ENCODE measurements at regions not wholly inside any gene's neighbourhood (a gene's known extent, or its start where the extent isn't known, plus 50 kb on each side); places are given as distances from the start of the nearest gene placed in this dataset.
"Not testable (repeated sequence)": the region's sequence is repeated elsewhere in the genome, so short reads cannot be mapped to it uniquely, and the experiment has no call there.

DNA sequence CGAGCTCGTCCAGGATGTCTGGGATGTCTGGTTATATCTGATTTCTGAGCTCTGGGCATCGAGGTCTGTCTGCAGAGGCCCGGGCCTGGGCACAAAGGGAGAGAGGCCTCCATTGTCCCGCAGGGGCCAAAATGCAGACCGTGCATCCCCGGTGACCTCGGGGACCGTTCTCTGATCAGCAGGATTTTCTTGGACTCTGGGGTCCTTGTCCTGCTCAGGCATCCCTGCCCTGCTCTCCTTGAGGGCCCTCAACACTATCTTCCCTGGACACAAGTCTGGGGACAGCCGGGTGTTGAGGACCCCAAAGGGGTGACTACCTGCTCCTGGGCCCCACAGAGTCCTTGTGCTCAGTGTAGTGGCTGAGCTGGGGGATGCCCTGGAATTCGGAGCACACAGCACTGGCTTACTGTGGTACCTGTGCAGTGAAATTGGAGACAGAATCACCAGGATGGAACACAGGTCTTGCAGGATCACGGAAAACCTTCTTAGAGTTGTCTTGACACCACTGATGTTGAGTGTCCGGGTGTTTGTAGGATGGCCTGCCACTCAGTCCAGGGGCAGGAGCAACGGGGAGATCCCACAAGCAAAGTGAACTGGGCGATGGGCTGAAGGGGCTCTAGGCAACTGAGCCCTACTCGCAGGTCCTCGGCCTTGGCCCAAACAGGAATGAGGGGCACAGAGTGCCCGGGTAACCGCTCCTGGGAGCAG lies 1369.2 kb downstream of the CDH12 start:
- DNase-seq (ENCODE audit: low read depth) = not testable (repeated sequence)

DNA sequence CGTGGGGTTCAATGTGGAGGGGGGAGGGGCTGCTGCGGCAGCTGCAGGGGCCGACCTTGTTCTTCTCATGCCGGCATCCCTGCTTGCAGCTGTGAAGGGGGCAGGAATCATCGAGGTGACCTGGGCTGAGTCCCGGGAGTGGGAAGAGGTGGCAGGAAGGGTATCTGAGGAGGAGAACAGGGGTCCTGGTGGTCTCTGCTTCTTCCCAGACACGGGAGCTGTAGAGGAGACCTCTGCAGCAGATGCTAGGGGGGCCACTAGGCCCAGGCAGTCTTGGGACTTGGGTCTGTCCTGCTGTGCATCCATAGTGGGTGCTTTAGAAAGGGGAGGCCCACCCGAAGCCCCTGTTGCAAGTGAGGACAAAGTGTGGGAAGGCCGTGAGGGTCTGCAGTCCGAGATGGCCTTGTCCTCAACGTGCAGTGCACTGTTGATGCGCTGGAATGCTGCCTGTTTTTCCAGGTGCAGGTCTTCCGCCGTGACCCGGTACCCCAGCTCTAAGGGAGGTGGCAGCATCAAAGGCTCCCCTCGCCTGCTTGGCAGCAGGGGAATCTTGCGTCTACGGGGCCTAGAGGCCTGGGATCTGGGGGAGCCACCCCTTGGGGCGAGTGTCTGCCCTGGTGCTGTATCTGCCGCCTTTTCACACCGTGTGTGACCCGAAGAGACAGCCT lies 1370.0 kb downstream of the CDH12 start:
- not testable (repeated sequence) for DNase-seq (ENCODE audit: low read depth)

GRCh38 chr5:21482522-21482921 lies 1370.6 kb downstream of the CDH12 start:
- DNase-seq (ENCODE audit: low read depth) = not testable (repeated sequence)

- not testable (repeated sequence) for DNase-seq (ENCODE audit: low read depth)
Measured at GRCh38 chr5:21481320-21482270, 1371.5 kb downstream of the CDH12 start.

GRCh38 chr5:21480054-21480453 lies 1373.1 kb downstream of the CDH12 start:
- not testable (repeated sequence) for DNase-seq (ENCODE audit: low read depth)

- DNase-seq (ENCODE audit: low read depth) = not testable (repeated sequence)
Measured at GRCh38 chr5:21473981-21474380, 1379.2 kb downstream of the CDH12 start.

DNA sequence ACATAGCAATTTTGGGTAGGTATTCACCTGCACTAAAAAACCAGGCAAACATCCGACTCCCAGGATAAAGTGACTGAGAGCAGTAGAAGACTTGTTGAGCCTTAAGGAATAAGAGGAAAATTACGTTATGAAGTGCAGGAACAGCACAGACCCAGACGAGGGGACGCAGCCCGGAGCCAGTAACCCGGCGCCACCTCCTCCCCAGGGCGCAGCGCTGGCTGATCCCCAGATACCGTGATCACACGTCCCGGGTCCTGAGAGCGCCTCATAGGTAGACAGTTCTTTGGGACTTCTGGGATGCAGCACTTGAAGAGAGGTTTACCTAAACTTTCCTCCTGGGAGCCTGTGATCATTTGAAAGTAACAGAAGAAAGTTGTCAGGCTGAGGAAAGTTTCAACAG lies 1379.7 kb downstream of the CDH12 start:
- DNase-seq (ENCODE audit: low read depth) = not testable (repeated sequence)

DNA sequence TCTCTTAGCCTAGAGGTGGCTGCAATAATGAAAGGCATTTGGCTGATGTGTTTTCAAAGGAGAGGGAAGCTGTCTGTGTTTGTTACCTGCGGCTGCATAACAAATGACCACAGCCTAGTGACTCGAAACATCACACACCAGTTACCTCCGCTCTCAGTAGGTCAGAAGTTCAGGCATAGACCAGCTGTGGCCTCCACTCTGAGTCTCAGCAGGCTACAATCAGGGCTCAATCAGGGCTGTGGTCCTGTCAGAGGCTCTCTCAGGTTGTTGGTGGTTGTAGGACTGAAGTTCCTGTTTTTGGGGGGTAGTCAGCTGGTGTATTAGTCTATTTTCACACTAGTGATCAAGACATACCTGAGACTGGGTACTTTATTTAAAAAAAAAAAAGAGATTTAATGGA lies 1381.5 kb downstream of the CDH12 start:
- not testable (repeated sequence) for DNase-seq (ENCODE audit: low read depth)

- DNase-seq (ENCODE audit: low read depth) = not testable (repeated sequence)
Measured at GRCh38 chr5:21469523-21470101, 1383.5 kb downstream of the CDH12 start.

GRCh38 chr5:21467544-21467943 lies 1385.6 kb downstream of the CDH12 start:
- DNase-seq (ENCODE audit: low read depth) = not testable (repeated sequence)

- not testable (repeated sequence) for DNase-seq (ENCODE audit: low read depth)
Measured at GRCh38 chr5:21459744-21460073, 1393.4 kb downstream of the CDH12 start.

DNA sequence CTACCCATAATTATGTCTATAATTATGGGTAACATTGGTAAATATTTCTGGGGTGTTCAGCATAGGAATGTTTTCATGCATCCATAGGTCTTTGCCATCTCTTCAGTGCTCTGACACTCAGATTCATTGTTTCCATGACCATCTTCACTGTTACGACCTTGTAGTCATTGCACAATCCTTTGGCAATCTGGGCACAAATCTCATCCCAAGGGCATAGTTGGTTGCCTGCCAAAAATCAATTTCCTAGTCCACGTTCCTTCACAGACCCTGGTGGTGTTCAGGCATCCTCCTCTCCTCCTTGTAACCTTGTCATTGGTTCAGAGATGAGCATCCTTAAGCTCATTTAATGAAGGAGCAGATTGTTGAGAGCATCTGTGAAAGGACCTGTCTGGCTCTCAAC lies 1400.7 kb downstream of the CDH12 start:
- DNase-seq (ENCODE audit: low read depth) = no peak

DNA sequence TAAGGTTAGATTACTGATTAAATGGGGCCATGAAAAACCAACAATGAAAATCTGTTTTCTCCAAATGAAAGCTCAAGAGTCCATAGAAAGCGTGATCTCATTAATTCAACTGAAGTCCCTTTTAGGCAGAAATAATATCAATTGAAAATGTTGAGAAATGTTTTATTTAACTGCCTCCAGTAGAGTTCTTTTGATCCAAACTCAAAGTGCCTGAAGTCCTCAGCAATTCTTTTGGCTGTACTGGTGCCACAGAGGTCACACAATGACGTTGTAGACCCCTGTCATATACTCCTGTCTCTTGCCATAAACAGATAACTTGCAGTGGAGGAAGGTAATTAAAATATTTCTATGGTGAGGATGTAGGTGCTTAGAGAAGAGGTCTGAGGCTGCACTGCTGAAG lies 1420.5 kb downstream of the CDH12 start:
- DNase-seq (ENCODE audit: low read depth) = no peak

DNA sequence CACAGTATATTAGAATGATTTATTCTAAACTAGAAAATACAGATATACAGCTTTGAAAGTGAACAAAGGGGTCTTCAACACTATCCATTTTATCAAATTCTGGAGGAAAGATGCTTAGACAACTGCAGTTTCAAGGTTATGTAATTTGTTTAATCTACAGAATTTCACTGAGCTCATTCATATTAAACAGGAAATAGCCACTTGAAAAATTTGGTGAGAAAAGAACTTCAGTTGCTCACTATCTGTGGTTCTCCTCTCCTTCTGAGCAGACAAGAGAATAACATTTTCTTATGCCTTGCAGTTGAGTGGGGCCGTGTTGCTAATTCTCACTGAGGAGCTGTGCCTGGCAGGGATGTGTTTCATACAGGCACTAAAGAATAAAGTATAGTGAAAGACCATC lies 1428.2 kb downstream of the CDH12 start:
- DNase-seq (ENCODE audit: low read depth) = no peak

DNA sequence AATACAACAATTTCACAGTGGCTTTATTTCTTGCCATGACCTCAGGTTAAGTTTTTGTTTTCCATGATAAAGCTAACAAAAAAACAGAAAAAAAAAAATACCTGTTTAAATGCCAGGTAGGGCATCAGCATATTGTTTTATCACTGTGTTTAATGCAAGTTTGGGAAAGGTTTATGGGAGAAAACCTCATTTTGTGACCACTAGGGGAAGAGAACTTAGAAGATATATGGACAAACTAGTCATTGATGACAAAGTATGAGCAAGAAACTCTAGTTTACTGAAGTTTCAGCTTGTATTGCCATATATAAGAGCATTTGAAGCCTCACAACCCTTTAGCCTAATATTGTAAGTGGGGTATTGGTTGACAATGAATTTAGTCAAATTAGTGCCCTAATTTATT lies 1431.4 kb upstream of the CDH18 start:
- DNase-seq (ENCODE audit: low read depth) = no peak

- DNase-seq (ENCODE audit: low read depth) = not testable (repeated sequence)
Measured at GRCh38 chr5:21402089-21402488, 1414.1 kb upstream of the CDH18 start.

GRCh38 chr5:21398511-21398910 lies 1410.5 kb upstream of the CDH18 start:
- no peak for DNase-seq (ENCODE audit: low read depth)

- DNase-seq (ENCODE audit: low read depth) = no peak
Measured at GRCh38 chr5:21397693-21398092, 1409.7 kb upstream of the CDH18 start.

DNA sequence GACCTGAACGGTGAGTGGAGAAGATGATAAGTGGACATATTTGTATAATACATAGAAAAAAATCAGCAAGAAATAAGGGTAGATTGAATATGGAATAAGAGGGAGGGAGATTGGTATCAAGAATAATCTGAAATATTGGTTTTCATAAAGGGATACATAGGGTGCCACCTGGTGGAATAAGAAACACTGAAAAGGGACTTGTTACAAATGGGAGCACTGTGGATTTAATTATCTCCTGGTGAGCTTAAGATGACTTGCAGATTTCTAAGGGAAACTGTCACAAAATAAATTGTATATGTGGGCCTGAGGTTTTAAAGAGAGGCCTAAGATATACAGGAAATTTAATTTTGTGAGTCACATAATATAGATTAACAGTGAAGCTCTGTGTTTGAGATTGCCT lies 1403.5 kb upstream of the CDH18 start:
- no peak for DNase-seq (ENCODE audit: low read depth)

DNA sequence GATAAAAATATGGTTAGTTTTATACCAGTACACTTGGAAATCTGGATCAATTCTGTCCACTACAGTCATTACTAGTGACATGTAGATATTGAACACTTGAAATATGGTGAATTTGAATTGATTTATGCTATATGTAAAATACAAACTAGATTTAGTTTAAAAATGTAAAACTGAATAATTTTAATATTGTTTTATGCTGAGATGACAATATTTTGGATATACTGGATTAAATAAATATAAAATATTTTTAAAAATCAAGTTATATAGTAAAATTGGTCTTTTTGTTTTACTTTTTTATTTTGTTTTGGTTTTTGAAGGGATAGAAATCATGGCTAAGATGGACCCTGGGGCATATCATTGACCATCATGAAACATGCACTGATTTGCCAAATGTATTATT lies 1372.8 kb upstream of the CDH18 start:
- DNase-seq (ENCODE audit: low read depth) = not testable (repeated sequence)

DNA sequence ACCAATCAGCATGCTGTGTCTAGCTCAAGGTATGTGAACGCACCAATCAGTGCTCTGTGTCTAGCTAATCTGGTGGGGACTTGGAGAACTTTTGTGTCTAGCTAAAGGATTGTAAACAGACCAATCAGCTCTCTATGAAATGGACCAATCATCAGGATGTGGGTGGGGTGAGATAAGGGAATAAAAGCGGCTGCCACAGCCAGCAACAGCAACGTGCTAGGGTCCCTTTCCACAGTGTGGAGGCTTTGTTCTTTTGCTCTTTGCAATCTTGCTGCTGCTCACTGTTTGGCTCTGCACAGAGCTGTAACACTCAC lies 1353.9 kb upstream of the CDH18 start:
- not testable (repeated sequence) for DNase-seq (ENCODE audit: low read depth)

- DNase-seq (ENCODE audit: low read depth) = not testable (repeated sequence)
Measured at GRCh38 chr5:21341203-21341947, 1353.4 kb upstream of the CDH18 start.

All from GM04503 (cell line).